Spinal cord (tissue), 9 donors: ENCODE measurements at regions not wholly inside any gene's neighbourhood (a gene's known extent, or its start where the extent isn't known, plus 50 kb on each side); places are given as distances from the start of the nearest gene placed in this dataset.
"Not testable (repeated sequence)": the region's sequence is repeated elsewhere in the genome, so short reads cannot be mapped to it uniquely, and the experiment has no call there.

ENCODE experiments used
- DNase-seq, 6 donors: peaks; one replicate each; pipeline versions ENCODE4 v3.0.0 to v3.0.0-alpha.2; 2013 to 2015; ENCODE audit warnings: low spot score in 6 of 6, low read depth in 4 of 6
- H3K27ac ChIP-seq: one replicate; pipeline ENCODE4 v1.5.1; 2013; ENCODE audit warnings: low read depth, low read length, control low read depth
- H3K27me3 ChIP-seq: one replicate; pipeline ENCODE4 v1.6.1; 2013; ENCODE audit warnings: low read length; ENCODE audit not compliant: control insufficient read depth, insufficient read depth
- H3K36me3 ChIP-seq: one replicate; pipeline ENCODE4 v1.6.1; 2013; ENCODE audit warnings: low read length; ENCODE audit not compliant: control insufficient read depth, insufficient read depth
- H3K4me1 ChIP-seq: one replicate; pipeline ENCODE4 v1.6.1; 2013; ENCODE audit warnings: low read length; ENCODE audit not compliant: control insufficient read depth, insufficient read depth
- H3K4me3 ChIP-seq: one replicate; pipeline ENCODE4 v1.5.1; 2013; ENCODE audit warnings: low read depth, low read length, control low read depth
- H3K9me3 ChIP-seq: one replicate; pipeline ENCODE4 v1.6.1; 2013; ENCODE audit warnings: low read length; ENCODE audit not compliant: control insufficient read depth, insufficient read depth
- WGBS: methylation state at CpG from one replicate; pipeline ENCODE4 v1.1.5; 2013; ENCODE audit warnings: missing lambda C conversion rate; ENCODE audit not compliant: insufficient coverage; 5-methylcytosine and 5-hydroxymethylcytosine counted together
- donor health status: healthy.

DNA sequence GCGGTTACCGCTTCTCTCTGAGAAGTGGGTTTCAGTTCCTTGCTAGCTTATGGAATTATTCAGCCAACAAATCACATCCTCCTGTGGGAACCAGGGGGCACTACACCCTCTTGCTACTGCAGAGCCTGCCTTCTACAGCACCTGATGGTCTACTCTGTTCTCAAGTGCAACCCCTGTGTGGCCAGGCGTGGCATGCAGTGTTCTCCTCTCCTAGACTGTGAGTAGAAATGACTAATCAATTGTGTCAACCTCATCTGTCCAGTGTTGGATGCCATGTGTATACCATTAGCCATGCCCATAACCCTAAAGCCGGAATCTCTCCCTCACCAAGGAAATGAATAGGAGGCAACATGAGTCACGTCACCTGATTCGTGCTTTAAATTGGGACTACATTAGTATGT, 117.2 kb upstream of the LIFR start:
- no peak overlapping the region for H3K4me3 ChIP-seq
- H3K36me3 ChIP-seq = no peaks in the 10 kb centered on the region
- H3K27ac ChIP-seq = no peak overlapping the region
- H3K27me3 ChIP-seq = no peaks in the 10 kb centered on the region
- no peaks in the 10 kb centered on the region for H3K9me3 ChIP-seq
- no peak for DNase-seq
- H3K4me1 ChIP-seq = no peaks in the 10 kb centered on the region
- 100% methylated on average over 3 of the region's 6 CpGs for WGBS

DNA sequence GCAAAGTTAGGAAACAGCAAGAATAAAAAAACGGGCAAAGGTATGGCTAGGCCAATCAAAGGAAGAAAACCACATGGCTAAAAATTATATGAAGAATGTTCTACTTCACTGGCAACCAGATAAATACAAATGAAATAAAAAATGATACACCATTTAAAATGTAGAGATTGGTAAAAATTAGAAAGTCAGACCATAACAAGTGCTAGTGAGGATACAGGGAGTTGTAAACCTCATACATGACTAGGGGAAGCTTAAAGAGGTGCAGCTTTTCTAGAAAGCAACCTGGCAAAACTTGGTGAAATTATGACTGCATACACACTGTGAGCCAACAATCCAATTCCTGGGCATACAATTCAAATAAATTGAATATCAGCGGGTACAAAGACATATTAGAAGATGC, 119.0 kb upstream of the LIFR start:
- H3K36me3 ChIP-seq = no peaks in the 10 kb centered on the region
- no peaks in the 10 kb centered on the region for H3K9me3 ChIP-seq
- H3K4me3 ChIP-seq = no peak overlapping the region
- no peak for DNase-seq
- H3K4me1 ChIP-seq = no peaks in the 10 kb centered on the region
- H3K27ac ChIP-seq = no peak overlapping the region
- WGBS = no CpG with 5 or more reads among the region's 2 CpGs
- H3K27me3 ChIP-seq = no peaks in the 10 kb centered on the region

DNA sequence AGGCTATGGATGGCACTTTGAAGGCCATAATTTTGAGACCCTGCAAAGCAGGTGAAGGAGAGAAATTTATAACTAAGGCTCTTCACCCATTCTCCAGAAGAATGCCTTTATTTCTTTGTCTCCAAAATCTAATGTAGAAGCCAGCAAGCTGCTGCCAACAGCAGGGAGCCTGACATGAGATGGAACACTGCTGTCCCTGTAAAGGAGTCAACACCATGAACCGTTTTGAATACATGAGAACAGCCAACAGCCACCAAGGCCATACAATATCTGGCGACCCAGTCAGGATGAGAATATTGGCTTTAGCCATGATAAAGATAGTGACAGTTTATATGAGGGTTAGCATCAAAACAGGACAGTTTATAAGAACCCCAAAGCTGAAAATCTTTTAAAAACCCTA, 121.2 kb upstream of the LIFR start:
- Histone ChIP-seq H3K27ac (no peak overlapping the region), H3K36me3 (no peaks in the 10 kb centered on the region), H3K4me1 (no peaks in the 10 kb centered on the region), H3K9me3 (no peaks in the 10 kb centered on the region), H3K27me3 (no peaks in the 10 kb centered on the region), H3K4me3 (no peak overlapping the region)
- no peak for DNase-seq
- WGBS = 67% methylated on average over 1 of the region's 2 CpGs

DNA sequence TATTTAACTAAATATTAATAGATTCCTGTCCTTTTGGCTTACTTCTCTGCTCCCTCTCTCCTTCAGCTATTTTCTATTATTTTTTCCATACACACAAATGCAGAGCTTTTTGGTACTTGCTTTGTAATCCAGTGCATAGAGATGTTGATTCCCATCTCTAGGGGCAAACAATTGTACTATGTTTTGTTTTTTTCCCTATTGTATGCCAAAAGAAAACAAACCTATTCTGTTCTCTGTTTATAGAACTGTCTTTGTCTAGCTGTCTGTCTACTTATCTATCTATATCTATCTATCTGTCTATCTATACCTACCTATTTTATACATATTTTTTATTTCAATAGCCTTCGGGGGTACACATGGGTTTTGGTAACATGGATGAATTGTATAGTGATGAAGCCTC, 121.6 kb upstream of the LIFR start:
- H3K4me1 ChIP-seq = no peaks in the 10 kb centered on the region
- no peaks in the 10 kb centered on the region for H3K27me3 ChIP-seq
- H3K27ac ChIP-seq = no peak overlapping the region
- no peaks in the 10 kb centered on the region for H3K9me3 ChIP-seq
- no peaks in the 10 kb centered on the region for H3K36me3 ChIP-seq
- no peak overlapping the region for H3K4me3 ChIP-seq
- no peak for DNase-seq
- WGBS = no CpG with 5 or more reads among the region's 1 CpG

DNA sequence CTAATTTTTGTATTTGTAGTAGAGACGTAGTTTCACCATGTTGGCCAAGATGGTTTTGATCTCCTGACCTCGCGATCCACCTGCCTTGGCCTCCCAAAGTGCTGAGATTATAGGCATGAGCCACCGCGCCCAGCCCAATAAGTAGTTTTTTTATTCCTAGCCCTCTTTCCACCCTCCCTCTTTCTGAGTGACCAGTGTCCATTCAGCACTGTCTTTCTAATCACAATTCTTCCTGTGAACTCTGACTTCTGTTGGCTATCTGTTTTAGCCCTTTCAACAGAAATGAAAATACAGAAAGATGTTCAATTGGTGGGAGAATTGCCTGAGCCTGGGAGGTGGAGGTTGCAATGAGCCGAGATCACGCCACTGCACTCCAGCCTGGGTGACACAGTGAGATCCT, 122.3 kb upstream of the LIFR start:
- WGBS = 100% methylated on average over 3 of the region's 7 CpGs
- not testable (repeated sequence) for H3K4me1 ChIP-seq, H3K27ac ChIP-seq, H3K9me3 ChIP-seq, H3K4me3 ChIP-seq, H3K36me3 ChIP-seq, H3K27me3 ChIP-seq, DNase-seq

DNA sequence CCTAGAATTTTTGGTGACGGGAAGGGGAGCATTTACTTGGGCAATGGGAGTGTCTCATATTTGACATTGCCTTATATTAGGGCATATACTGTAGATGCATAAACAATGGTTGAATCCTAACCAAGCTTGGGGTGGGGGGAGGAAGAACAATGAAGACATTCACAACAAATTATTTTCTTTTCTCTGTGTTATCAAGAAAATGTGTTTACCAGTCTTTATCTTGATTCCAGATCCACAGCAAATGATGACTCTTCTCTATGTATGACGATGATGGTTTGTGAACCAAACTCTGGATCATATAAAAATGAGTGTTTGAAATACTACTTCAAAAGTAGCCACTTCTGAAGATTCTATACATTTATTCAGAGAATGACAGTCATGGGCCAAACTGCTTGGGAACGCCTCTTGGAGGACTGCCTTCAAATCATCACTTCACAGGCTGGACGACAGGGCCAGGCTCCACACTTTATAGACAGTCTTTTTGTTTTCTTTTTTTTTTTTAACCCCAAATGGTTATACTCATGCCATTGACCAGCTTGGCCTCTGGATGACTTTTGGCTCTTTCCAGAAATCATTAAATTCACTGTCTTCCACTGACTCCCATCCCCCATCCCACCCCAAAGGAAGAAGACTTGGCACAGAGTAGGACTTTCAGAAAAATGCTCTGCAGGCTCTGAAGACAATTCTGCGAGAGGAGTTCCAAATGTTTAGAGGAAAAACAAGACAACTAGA, 123.8 kb upstream of the LIFR start:
- WGBS = 65% methylated on average over 2 of the region's 5 CpGs
- H3K4me3 ChIP-seq = no peak overlapping the region
- no peaks in the 10 kb centered on the region for H3K4me1 ChIP-seq
- H3K27me3 ChIP-seq = no peaks in the 10 kb centered on the region
- H3K27ac ChIP-seq = peak overlapping the region; percentile 27
- no peaks in the 10 kb centered on the region for H3K9me3 ChIP-seq
- H3K36me3 ChIP-seq = no peaks in the 10 kb centered on the region
- DNase-seq = no peak

DNA sequence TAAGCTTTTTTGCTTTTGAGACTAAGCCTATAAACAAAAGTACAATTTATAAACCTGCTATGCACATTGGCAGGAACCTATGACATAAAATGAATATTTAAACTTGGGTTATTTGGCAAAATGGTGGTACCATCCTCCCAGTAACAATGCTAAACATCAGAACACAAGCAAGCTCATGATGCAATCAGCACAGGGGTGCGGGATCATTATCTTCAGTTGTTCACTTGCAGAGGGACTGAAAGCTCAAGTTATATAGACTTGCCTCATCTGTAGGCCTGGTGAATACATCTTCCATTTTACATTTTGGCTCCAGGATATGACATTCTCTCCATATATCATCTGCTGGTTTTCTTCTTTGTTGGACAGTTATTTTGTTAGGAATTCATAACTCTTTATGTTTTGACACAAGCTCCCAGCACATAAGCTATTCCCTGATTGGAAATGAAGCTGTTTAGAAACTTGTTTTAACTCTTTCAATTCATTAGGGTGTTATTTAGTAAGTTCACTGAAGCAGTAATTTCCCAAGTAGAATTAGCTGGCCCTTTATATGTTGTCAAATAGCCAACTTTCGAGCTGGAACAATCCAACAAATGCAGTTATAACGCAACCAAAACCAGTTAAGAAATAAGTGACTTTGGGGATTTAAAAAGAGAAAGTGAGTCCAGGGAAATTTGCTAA, 124.7 kb upstream of the LIFR start:
- H3K9me3 ChIP-seq = no peaks in the 10 kb centered on the region
- H3K27ac ChIP-seq = no peak overlapping the region
- DNase-seq = peak in 1 of 6 donors; percentile 13
- H3K36me3 ChIP-seq = no peaks in the 10 kb centered on the region
- H3K4me3 ChIP-seq = no peak overlapping the region
- no peaks in the 10 kb centered on the region for H3K27me3 ChIP-seq
- WGBS = 100% methylated on average over 1 of the region's 3 CpGs
- no peaks in the 10 kb centered on the region for H3K4me1 ChIP-seq

DNA sequence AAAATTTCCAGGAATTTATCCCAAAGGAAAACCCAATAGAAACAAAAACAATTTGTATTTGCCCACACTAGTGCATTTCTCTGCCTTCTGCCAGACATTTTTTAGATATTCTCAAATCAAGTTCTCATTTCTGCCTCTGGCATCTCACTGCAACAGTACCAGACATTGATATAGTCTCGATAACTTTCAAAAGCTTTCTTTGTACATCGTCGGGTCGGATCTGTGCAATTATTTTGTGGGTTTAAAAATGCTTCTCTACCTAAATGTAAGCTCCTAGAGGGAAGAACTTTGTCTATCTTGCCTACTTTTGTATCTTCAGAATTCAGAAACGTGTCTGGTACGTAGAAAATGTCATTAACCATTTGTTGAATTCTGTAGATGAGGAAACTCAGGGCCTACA, 125.5 kb upstream of the LIFR start:
- no peaks in the 10 kb centered on the region for H3K9me3 ChIP-seq
- no peak overlapping the region for H3K27ac ChIP-seq
- H3K36me3 ChIP-seq = no peaks in the 10 kb centered on the region
- no peaks in the 10 kb centered on the region for H3K4me1 ChIP-seq
- no CpG with 5 or more reads among the region's 6 CpGs for WGBS
- no peak overlapping the region for H3K4me3 ChIP-seq
- DNase-seq = no peak
- no peaks in the 10 kb centered on the region for H3K27me3 ChIP-seq

DNA sequence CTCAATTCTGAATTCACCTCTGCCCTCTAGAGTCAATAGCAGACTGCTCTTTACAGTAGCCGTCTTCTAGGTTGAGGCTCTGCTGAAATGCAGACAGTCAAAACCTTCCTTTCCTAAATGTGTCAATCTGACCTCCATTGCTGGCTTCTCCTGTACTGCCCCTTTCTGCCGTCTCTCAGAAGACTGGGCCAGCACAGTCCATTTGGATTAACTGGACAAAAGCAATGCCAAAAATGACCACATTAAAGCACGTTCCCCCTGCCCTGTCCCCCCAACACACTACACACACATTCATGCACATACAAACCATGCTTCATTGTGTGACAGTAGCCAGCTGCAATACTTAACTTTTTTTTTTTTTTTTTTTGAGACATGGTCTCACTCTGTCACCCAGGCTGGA, 130.2 kb upstream of the LIFR start:
- no peak for DNase-seq
- no peak overlapping the region for H3K27ac ChIP-seq

DNA sequence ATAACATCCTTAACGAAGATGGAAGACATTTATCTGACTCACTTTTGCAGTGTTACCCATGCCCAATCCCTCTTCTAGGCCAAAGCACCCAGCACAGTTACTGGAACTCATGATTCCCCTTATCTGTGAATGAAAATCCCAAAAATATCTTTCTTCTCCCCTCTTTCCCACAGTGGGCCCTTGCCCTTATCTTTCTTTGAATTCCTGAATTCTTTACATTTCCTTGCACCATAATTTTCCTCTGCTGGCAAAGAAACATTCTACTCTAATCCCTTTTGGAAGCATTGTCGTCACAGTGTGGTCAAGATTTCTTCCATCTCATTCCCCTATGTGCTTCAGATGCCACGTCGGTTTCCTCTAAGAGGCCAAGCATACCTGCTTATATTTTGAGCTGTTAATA, 135.9 kb upstream of the LIFR start:
- no peaks in the 10 kb centered on the region for H3K9me3 ChIP-seq
- no peak for DNase-seq
- H3K4me1 ChIP-seq = no peaks in the 10 kb centered on the region
- no peak overlapping the region for H3K27ac ChIP-seq
- H3K27me3 ChIP-seq = peaks cover 2% of the 10 kb centered on the region
- no peaks in the 10 kb centered on the region for H3K36me3 ChIP-seq
- 97% methylated on average over 4 of the region's 4 CpGs for WGBS
- no peak overlapping the region for H3K4me3 ChIP-seq

More for the DNA sequence above, 130.2 kb upstream of the LIFR start:
- Histone ChIP-seq H3K27me3 (no peaks in the 10 kb centered on the region), H3K36me3 (no peaks in the 10 kb centered on the region), H3K4me1 (no peaks in the 10 kb centered on the region), H3K4me3 (no peak overlapping the region), H3K9me3 (no peaks in the 10 kb centered on the region)
- WGBS = 84% methylated on average over 3 of the region's 3 CpGs
